Esophagus muscularis mucosa (tissue), 4 donors: ENCODE measurements at regions not wholly inside any gene's neighbourhood (a gene's known extent, or its start where the extent isn't known, plus 50 kb on each side); places are given as distances from the start of the nearest gene placed in this dataset.
A peak's percentile ranks its signal among the peaks of the same experiment; 100 is the strongest.
"Not testable (repeated sequence)": the region's sequence is repeated elsewhere in the genome, so short reads cannot be mapped to it uniquely, and the experiment has no call there.

Experiments used
- DNase-seq: peaks from one replicate; pipeline ENCODE4 v3.0.0-alpha.2; 2017; ENCODE audit errors: extremely low spot score
- H3K27ac ChIP-seq, 4 donors: fragments of 200-600 bp; sonication (generic); replicated peaks in 1 of 4; 1 replicate in 3 of 4; 2 replicates in 1 of 4; pipeline ENCODE4 v1.5.1; 2016 to 2019; ENCODE audit warnings: mild to moderate bottlenecking in 1 of 4
- H3K27me3 ChIP-seq, 4 donors: fragments of 200-600 bp; sonication (generic); one replicate each; pipeline versions ENCODE4 v1.5.1 to v1.6.0; 2016 to 2019
- H3K36me3 ChIP-seq, 4 donors: fragments of 200-600 bp; sonication (generic); one replicate each; pipeline ENCODE4 v1.5.1; 2016 to 2019
- H3K4me1 ChIP-seq, 4 donors: fragments of 200-600 bp; sonication (generic); one replicate each; pipeline ENCODE4 v1.5.1; 2016 to 2019
- H3K4me3 ChIP-seq, 4 donors: fragments of 200-600 bp; sonication (generic); 1 replicate in 2 of 4; 2 replicates in 2 of 4; pipeline ENCODE4 v1.5.1; 2016 to 2019; ENCODE audit warnings: mild to moderate bottlenecking in 4 of 4, moderate library complexity in 1 of 4
- H3K9me3 ChIP-seq, 4 donors: fragments of 200-600 bp; sonication (generic); 1 replicate in 3 of 4; 2 replicates in 1 of 4; pipeline ENCODE4 v1.5.1; 2016 to 2019
- EP300 ChIP-seq: sonication (generic); formaldehyde crosslinking; IDR thresholded peaks from one replicate; pipeline ENCODE4 v1.6.1; 2017; ENCODE audit warnings: antibody characterized with exemption
- POLR2A ChIP-seq: fragments of 450-650 bp; IDR thresholded peaks from one replicate; pipeline ENCODE4 v1.6.1; 2017; ENCODE audit warnings: antibody characterized with exemption, moderate library complexity, mild to moderate bottlenecking, low read depth
- POLR2AphosphoS5 ChIP-seq, 2 donors: sonication (generic); formaldehyde crosslinking; IDR thresholded peaks; one replicate each; pipeline ENCODE4 v1.6.1; 2017; ENCODE audit warnings: antibody characterized with exemption in 2 of 2
- whole genome bisulfite sequencing: methylation state at CpG from one replicate; pipeline ENCODE4 v1.1.5; 2018; 5-methylcytosine and 5-hydroxymethylcytosine counted together
- intact Hi-C: fragments of 100-400 bp; cut with DNase I; formaldehyde crosslinking; loops from one replicate; pipeline ENCODE4 v1.15.1; 2023
- TF ChIP-seq, protein P1 (sequence below), 3 experiments: fragments of 200-600 bp in 2 of 3; fragments of 450-650 bp in 1 of 3; sonication (generic) in 2 of 3; IDR thresholded peaks; one replicate each; pipeline ENCODE4 v1.5.1; 2017 to 2019; ENCODE audit warnings: antibody characterized with exemption in 3 of 3, mild to moderate bottlenecking in 2 of 3, moderate library complexity in 1 of 3

DNA sequence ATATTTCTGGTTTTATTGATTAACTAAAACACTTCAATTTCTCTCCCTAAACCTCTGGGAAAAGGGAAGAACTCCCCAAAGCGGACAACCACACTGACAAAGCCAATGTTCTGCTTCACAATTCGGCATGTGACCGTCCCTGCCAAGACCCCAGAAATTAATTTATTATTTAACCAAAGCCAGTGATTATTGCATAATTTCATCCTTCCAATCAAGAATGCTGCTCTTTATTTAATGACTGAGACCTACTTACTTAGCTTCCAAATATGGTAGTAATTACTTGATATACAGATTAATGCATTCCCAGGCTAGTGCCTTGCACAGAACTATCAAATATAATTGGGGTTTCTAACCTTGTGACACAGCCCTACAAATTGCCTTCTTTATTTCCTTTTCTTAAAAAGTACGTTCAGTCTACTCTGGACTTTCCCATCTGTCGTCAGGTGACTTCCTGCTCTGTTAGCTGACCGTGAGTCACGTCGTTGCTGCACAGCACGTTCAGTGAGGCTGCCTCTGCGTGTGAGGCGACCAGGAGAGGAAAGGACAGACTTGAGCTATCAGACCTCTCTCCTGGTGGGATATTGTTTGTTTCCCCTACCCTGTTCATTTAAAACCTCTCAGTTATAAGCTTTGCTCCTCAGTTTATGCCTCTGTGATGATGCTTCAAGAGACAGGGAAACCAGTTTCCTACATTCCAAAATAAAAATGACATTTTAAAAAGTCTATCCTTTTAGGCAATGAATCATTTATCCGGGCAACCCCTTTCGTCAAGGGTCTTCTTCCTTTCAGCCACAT, 55.7 kb upstream of the TNFAIP3 start:
- no peak for TF ChIP-seq POLR2A
- peak; percentile 72 to 83 for TF ChIP-seq POLR2AphosphoS5 (IDR thresholded peaks at IDR 0.05)
- peak; percentile 62 for TF ChIP-seq EP300
- TF ChIP-seq, protein P1, sequence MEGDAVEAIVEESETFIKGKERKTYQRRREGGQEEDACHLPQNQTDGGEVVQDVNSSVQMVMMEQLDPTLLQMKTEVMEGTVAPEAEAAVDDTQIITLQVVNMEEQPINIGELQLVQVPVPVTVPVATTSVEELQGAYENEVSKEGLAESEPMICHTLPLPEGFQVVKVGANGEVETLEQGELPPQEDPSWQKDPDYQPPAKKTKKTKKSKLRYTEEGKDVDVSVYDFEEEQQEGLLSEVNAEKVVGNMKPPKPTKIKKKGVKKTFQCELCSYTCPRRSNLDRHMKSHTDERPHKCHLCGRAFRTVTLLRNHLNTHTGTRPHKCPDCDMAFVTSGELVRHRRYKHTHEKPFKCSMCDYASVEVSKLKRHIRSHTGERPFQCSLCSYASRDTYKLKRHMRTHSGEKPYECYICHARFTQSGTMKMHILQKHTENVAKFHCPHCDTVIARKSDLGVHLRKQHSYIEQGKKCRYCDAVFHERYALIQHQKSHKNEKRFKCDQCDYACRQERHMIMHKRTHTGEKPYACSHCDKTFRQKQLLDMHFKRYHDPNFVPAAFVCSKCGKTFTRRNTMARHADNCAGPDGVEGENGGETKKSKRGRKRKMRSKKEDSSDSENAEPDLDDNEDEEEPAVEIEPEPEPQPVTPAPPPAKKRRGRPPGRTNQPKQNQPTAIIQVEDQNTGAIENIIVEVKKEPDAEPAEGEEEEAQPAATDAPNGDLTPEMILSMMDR (IDR thresholded peaks at IDR 0.05): no peak
- WGBS: 63% methylated on average over 13 of the region's 13 CpGs
- no peaks in the 10 kb centered on the region for H3K9me3 ChIP-seq
- H3K27ac ChIP-seq: peak overlapping the region in 3 of 4 donors; percentile 33 to 50 (median 36)
- H3K4me1 ChIP-seq: peaks cover 0 to 47% (median 34%) of the 10 kb centered on the region in 4 donors
- no peak overlapping the region for H3K4me3 ChIP-seq
- H3K36me3 ChIP-seq: no peaks in the 10 kb centered on the region
- no peak for DNase-seq
- intact Hi-C loops: no loop called here
- no peaks in the 10 kb centered on the region for H3K27me3 ChIP-seq

DNA sequence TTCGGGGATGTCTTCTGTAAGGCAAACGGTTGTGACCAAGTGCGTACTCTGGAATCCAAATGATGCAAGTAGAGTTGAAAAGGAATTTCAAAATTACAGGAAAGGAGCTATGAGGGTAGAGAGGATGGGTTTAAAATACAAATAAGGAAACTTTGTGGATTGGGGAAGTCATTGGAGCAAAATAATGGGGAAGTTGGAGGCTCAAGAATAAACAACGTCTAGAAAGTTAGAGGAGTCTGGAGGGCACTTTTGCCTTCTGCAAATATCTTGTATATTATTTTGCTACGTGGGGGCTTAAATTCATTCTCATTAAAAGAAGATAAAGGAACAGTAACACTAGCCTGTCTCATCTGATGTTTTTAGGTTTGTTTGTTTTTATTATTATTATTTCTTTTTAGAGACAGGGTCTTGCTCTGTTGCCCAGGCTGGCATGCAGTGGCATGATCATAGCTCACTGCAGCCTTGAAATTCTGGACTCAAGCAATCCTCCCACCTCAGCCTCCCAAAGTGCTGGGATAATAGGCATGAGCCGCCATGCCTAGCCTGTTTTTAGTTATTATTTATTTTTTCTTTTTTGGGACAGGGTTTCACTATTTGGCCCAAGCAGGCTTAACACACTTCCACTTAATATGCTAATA, 55.0 kb upstream of the TNFAIP3 start:
- H3K27me3 ChIP-seq: no peaks in the 10 kb centered on the region
- TF ChIP-seq, protein P1 (IDR thresholded peaks at IDR 0.05): no peak
- TF ChIP-seq EP300: no peak
- TF ChIP-seq POLR2AphosphoS5 (IDR thresholded peaks at IDR 0.05): no peak
- TF ChIP-seq POLR2A: no peak
- no peak for DNase-seq
- peak overlapping the region in 3 of 4 donors; percentile 33 to 50 (median 36) for H3K27ac ChIP-seq
- H3K4me1 ChIP-seq: peaks cover 0 to 49% (median 41%) of the 10 kb centered on the region in 4 donors
- H3K36me3 ChIP-seq: no peaks in the 10 kb centered on the region
- H3K4me3 ChIP-seq: no peak overlapping the region
- H3K9me3 ChIP-seq: no peaks in the 10 kb centered on the region
- WGBS: 74% methylated on average over 6 of the region's 6 CpGs
- intact Hi-C loops: no loop called here

DNA sequence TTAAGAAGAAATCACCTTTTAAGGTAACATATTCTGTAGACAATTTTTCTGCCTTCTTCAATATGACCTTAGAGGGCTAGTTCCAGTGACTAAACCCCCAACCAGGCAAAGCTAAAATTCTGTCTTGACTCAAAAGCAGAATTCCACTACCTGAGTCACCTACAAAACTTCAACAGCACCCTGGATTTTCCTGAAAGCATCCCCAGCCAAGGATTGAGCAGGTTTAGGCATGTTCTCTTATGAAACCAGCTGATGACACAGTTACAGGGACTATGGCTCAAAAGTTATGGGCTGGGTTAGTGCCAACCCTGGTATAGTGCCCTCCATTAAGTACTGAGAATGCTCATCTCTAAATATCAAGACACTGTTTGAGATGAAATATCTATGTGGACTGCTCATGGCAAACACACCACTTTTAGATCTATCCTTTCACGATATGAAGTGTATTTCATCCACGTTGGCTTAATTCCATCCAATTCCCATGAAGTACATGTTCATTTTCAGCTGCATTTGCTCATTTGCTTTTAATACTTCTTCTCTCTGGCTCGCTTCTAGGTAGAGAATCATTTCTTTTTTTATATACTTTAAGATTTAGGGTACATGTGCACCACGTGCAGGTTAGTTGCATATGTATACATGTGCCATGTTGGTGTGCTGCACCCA, 53.6 kb upstream of the TNFAIP3 start:
- no peaks in the 10 kb centered on the region for H3K27me3 ChIP-seq
- no peak overlapping the region for H3K27ac ChIP-seq
- peaks cover 0 to 44% (median 38%) of the 10 kb centered on the region in 4 donors for H3K4me1 ChIP-seq
- TF ChIP-seq POLR2AphosphoS5 (IDR thresholded peaks at IDR 0.05) (no peak), EP300 (no peak), POLR2A (no peak)
- TF ChIP-seq, protein P1 (IDR thresholded peaks at IDR 0.05): no peak
- no peaks in the 10 kb centered on the region for H3K36me3 ChIP-seq
- 80% methylated on average over 4 of the region's 4 CpGs for WGBS
- DNase-seq: no peak
- no peak overlapping the region for H3K4me3 ChIP-seq
- intact Hi-C loops: no loop called here
- no peaks in the 10 kb centered on the region for H3K9me3 ChIP-seq

DNA sequence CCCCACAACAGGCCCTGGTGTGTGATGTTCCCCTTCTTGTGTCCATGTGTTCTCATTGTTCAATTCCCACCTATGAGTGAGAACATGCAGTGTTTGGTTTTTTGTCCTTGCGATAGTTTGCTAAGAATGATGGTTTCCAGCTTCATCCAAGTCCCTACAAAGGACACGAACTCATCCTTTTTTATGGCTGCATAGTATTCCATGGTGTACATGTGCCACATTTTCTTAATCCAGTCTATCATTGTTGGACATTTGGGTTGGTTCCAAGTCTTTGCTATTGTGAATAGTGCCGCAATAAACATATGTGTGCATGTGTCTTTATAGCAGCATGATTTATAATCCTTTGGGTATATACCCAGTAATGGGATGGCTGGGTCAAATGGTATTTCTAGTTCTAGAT, 53.0 kb upstream of the TNFAIP3 start:
- H3K27me3 ChIP-seq, H3K27ac ChIP-seq, H3K4me3 ChIP-seq, intact Hi-C loops, DNase-seq, H3K36me3 ChIP-seq, H3K9me3 ChIP-seq: not testable (repeated sequence)
- H3K4me1 ChIP-seq: peaks cover 0 to 38% (median 35%) of the 10 kb centered on the region in 4 donors
- WGBS: 98% methylated on average over 3 of the region's 3 CpGs

DNA sequence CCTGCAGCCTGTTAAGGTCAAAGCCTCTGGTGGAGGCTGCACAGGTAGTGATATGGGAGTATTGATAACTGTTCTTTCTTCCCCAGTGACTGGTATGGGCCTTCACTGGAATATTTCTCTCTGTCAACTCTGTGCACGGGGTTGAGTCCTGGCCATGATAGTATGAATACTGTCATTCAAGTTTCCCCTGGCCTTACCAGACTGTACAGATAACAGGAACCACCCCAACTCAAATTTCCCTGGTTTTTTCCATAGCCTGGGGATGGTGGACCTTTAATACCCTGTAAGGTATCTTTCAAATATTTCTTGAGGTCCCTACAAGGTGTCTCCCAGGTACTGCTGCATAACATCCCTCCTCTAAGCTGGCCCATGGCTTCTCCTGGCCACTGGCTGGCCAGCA, 51.4 kb upstream of the TNFAIP3 start:
- H3K36me3 ChIP-seq: no peaks in the 10 kb centered on the region
- peaks cover 9 to 53% (median 45%) of the 10 kb centered on the region in 4 donors for H3K4me1 ChIP-seq
- 92% methylated on average over 1 of the region's 1 CpG for WGBS
- H3K4me3 ChIP-seq: no peak overlapping the region
- DNase-seq: no peak
- intact Hi-C loops: no loop called here
- H3K27me3 ChIP-seq: no peaks in the 10 kb centered on the region
- peak overlapping the region in 1 of 4 donors; percentile 57 for H3K27ac ChIP-seq
- TF ChIP-seq, protein P1 (IDR thresholded peaks at IDR 0.05): no peak
- TF ChIP-seq EP300: no peak
- TF ChIP-seq POLR2A: no peak
- no peak for TF ChIP-seq POLR2AphosphoS5 (IDR thresholded peaks at IDR 0.05)
- H3K9me3 ChIP-seq: no peaks in the 10 kb centered on the region
